ENCODE measurements at regions not wholly inside any gene's neighbourhood (a gene's known extent, or its start where the extent isn't known, plus 50 kb on each side); places are given as distances from the start of the nearest gene placed in this dataset.

DNA sequence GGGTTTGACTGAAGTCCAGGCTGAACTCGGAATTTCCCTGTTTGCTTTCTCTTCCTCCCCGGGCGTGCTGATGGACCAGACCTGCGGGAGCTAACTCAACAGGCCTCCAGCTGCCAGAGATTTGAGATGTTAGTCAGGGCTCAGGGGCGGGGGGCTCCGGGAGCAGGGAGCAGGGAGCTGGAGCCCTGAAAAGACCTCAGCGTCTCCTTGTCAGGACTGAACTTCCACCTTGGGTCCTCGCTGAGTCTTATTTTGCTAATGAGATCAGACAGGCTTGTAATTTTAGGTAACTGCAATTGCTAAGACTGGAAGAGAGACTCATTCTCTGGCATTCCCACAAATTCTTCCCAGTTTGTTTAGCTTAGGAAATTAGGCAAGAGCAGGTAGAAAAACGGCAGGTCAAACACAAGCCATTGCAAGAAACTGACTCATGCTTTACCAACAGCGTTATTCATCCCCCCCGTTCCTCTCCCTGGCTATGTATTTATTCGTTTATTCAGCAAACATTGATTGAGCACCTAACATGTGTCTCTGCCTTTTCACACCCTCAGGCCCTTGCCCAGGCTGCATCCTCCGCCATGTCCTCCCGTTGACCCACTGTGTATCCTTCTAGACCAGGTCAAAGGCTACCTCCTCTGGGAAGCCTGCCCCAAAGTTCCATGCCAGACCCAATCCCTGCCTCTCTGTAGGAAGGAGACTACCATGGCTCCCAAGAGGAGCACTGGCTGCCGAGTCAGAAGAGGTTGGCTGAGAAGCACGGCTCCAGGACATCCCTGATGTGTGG lies 80.4 kb upstream of the DIO3 start:
- DNase-seq (ENCODE audit: low spot score), result peak; percentile 37

DNA sequence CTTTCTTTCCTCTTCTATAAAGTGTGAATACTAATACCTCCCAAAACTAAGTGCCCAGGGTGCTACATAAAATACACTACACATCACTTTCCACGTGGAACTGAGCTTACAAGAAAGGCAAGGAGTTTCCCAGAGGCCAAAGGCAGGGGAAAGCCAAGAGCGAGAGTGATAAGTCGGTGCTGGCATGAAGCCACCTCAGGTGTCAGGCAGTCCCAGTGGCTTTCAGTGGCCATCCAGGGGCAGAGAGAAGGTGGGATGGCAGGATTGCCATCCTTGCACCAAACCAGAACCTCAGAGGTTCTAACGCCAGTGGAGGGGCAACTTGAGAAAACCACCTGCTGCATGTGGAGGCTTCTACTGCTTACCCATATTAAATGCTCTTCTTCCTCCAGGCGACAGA lies 79.7 kb upstream of the DIO3 start:
- no peak for DNase-seq (ENCODE audit: low spot score)

DNA sequence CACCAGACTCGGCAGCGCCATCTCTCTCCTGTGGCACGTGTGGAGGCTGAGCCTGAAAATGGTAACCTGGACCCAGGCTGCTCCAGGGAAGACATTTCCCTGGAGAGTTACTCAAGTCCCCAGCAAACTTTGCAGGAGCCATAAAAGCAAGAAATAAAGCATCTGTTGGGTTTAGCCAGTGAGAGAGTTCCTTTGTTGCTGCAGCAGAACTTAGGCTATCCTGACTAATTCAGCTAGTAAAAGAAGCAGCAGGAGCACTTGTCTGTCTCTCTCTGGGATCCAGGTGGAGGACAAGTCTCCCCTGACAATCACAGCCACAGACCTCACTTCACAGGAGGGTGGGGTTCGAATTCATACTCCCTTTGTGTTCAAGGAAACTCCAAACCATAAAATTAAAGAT lies 79.2 kb upstream of the DIO3 start:
- DNase-seq (ENCODE audit: low spot score), result no peak

DNA sequence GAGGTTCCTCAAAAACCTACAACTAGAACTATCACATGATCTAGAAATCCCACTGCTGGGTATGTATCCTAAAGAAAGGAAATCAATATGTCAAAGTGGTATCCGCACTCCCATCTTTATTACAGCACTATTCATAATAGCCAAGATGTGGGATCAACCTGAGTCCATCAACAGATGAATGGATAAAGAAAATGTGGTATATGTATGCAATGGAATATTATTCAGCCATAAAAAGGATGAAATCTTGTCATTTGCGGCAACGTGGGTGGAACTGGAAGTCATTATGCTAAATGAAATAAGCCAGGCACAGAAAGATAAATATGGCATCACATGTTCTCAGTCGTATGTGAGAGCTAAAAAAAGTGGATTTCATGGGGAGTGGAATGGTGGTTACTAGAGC lies 77.5 kb upstream of the DIO3 start:
- no peak for DNase-seq (ENCODE audit: low spot score)

DNA sequence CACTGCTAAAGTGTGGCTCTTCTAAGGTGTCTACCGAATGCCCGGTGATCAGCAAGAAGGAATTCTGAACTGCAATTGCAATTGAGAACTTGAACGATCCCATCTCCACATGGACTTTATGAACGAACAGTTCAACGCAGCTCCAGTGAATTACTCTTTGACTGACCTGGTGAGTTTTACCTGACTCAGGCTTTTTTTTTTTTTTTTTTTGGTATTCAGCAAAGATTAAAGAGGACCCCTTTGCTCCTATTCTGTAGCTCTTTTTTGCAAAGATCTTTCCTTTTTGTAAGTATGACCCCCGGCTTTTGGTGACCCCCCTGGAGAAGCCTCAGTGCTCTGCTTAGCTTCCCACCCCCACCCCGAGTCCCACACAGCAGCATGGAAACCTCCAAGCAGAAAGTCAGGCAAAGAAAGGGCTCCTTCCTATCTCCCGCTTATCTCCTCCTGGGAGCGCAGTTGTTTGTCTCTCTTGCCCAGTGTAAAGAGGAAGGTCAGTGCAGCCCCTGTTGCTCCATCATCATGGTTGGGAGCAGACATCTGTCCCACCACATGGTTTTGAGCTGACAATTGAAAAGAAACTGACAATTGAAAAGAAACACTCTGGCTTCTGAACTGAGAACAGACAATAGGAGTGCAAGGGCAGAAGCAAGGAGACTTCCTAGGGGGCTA lies 72.1 kb upstream of the DIO3 start:
- DNase-seq (ENCODE audit: low spot score), result no peak

DNA sequence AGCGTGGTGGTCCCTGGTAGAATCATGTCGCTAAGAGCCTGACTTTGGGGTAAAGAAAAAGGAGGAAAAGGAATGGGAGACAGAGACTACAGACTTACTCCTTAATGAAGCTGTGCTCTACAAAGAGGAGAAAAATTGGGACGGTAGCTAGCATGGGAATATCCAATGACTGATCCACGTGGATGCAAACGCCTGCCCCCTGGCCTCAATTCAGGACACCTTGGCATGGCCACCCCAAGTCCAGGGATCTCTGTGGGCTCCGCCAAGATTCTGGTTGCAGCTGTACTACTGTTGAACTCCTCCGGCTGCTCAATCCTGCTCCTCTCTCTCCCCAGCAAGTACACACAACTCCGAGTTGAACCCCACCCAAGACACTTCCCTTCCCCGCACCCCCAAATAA lies 70.5 kb upstream of the DIO3 start:
- DNase-seq (ENCODE audit: low spot score), result no peak

DNA sequence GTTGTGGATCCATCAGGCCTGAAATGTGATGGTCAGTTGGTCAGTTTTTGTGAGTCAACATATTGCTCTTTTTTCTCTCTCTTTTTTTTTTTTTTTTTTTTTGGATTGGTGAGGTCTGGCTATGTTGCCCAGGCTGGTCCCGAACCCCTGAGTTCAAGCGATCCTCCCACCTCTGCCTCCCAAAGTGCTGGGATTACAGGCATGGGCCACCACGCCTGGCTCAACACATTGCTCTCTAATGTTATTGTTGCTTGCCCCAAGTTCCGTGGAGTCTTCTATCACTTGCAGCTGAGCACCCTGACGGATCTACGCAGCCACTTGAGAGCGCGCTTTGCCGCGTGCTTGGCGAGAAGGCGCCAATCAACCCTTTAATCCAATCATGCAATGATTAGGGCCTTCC lies 69.5 kb upstream of the DIO3 start:
- no peak for DNase-seq (ENCODE audit: low spot score)

DNA sequence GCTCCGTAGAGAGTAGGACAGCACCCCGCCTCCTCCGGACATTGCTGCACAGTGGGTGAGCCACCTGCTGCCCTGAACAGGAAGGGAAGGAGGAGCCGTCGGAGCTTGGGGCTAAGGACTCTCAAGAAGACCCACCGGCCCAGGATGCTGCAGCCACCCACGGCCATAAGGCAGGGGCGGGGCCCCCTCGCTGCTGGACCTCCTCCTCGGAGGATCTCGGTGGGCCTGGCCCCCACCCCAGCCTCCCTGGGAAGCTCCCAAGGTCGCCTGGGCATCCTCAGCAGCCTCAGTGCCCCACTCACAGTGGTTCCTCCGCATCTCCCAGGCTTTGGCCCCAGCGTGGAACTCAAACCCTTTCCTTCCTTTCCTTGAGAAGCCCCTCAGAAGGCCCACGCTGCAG lies 68.6 kb upstream of the DIO3 start:
- no peak for DNase-seq (ENCODE audit: low spot score)

DNA sequence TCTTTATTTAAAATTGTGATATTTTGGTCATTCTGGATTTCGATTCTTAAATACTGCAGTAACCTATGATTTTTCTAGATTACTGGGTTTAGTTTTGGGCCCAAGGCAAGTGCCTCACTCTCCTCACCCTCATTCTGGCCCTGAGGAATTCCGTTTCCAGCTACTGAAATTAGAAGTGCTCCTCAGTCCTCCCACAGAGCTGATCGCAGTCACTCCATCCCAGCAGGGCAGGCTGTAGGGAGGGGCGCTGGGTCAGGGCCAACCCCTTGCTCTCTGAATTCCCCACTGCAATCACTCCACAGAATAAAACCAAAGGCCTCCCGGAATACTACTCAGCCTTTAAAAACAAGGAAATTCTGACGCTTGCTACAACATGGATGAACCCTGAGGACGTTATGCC lies 66.5 kb upstream of the DIO3 start:
- DNase-seq (ENCODE audit: low spot score), result no peak

DNA sequence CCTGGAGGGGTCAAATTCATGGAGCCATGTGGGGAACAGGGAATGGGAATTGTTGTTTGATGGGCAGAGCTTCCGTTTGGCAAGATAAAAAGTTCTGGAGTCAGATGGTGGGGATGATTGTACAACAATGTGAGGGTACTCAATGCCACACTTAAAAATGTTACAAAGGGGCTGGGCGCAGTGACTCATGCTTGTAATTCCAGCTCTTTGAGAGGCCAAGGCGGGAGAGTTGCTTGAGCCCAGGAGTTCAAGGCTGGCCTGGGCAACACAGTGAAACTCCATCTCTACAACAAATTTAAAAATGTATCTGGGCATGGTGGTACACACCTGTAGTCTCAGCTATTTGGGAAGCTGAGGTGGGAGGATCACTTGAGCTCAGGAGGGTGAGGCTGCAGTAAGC lies 66.0 kb upstream of the DIO3 start:
- DNase-seq (ENCODE audit: low spot score), result no peak

DNA sequence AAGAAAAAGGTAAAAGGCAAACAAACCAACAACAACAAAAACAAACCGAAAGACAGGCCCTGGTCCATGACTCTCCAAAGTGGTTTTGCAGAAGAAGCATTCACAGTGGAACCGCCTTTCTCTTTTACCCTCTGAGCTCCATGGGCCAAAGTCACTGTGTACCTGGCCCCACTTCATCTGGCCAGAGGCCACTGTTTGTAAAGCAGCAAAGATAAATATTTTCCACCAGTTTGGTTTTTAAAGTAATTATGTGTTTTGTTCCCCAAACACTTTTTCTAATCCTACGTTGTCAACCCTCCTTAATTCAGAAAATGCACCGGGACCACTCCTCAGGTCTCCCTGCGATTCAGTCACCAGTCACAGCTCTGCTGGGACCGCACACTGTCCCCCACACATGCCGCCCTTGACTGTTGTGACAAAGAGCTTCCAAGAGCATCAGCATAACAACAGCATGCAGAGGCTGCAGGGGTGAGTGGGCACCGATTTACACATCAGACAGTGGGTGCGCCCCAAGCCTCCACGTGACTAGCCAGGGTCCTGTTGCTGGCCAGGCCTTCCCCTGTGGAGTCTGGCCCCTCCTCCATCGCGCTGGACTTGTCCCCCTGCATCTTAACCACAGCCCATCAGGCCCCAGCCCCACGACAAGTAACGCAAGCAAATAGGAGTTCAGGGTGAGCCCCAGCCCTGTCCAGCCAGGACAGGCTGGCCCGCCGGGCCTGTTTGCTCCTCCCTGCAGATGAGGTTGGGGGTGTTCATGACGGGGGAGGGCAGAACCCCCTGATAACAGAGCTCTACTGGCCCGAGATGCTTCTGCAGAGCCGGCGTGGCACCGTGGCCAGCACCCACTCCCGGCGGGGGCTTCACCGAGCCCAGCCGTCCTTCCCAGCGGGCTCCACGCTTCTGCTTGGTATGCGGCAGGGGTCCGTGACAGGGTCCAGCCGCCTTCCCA lies 65.2 kb upstream of the DIO3 start:
- no peak for DNase-seq (ENCODE audit: low spot score)

DNA sequence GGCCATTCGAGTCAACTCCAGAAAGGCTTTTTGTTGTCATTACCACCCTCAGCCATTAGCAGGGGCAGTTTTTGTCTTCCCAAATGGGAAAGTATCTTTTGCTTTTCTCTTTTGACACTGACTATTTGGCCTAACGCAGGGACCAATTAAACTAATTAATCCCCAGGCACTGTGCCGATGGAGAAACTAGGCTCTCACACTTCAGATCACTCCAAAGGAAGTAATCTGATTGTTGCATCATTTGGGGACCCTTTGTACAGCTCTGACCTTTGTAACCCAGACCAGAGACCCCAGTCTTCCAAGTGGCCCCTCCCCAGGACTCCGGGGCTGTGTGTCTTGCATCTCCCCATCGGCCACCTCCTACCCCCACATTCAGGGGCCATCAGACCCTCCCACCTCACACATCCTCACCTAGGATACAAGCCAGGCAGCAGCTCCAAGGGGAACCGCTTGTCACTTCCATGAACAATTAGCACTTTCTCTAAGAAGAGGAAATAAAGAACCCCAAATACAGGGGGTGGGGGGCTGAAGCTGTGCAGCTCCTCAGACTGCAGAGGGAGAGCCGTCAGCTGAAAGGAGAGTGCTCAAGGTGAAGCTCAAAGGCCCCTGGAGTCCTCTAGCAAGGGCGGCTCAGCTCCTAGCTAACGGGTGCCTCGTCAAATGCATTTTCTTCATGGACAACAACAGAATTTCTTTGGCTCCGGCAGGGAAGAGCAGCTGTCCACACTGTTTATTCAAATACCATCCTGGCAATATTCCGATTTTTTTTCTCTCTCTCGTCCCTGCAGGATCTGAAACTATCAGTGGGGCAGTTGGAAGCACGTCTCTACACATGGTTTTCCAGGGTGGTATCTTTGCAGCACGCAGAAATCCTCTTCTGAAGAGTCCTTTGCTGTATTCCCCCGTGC lies 64.3 kb upstream of the DIO3 start:
- no peak for DNase-seq (ENCODE audit: low spot score)

DNA sequence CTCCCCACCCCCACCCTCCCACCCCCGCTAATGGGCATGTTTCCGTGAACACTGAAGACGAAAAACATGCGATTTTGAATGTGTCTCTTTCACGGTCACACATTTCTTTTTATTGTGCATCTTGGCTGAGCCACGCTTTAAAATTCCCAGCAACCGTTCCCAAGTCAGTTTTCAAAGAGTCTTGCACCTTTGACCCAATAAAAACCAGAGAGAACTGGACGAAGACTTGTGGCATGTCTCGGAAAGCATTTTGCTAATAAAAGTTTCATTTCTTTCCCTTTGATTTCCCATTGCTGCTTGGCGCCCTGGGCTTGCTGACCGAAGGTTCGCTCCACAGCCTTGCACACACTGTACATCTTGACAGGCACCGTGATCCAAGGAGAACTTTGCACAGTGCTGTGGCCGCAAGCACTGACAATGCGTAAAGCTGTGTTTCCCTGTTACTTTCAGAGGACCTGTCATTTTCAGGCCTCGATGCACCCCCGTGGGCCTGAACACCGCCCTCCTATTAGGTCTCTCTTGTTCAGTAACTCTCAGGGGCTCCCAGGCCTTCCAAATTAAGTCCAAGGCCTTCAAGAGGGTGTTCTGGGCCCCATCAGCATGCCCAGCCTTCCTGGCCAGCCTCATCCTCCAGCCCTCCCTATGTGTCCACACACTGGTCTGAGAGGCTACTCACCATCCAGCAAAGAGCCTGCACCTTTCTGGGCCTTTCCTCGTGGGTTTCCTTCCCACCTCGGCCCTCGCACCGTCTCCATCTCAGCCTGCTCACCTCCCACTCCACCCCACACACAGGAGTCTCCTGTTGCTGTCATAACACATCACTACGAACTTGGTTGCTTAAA lies 63.4 kb upstream of the DIO3 start:
- no peak for DNase-seq (ENCODE audit: low spot score)

DNA sequence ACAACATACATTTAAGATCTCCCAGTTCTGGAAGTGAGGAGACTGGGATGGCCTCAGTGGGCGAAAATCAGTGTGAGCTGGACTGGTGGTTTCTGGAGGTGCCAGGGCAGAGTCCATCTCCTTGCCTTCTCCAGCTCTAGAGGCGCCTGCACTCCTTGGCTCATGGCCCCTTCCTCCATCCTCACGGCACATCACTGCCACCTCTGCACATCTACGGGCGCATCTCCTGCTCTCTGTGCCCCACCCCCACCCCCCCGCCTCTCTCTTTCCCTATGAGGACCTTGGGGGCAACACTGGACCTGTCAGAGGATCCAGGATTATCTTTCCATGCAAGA lies 62.8 kb upstream of the DIO3 start:
- DNase-seq (ENCODE audit: low spot score), result no peak

DNA sequence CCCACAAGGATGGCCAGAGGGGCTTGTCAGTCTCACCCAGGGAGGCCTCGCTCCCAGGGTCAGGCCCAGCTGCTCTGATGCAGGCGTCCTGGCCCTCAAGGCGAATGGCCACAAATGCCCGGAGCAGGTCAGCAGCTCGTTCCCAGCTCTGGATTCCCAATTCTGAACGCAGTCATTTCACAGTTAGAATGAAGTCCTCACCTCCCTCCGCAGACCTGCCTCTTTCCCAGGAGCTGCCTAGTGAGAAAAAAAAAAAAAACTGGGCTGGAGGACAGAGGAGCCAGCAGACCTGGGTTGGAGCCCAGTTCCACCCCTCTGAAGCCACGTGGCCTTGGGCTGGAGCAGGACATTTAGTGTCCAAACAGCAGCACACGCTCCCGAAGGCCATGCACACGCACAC lies 62.2 kb upstream of the DIO3 start:
- no peak for DNase-seq (ENCODE audit: low spot score)

DNA sequence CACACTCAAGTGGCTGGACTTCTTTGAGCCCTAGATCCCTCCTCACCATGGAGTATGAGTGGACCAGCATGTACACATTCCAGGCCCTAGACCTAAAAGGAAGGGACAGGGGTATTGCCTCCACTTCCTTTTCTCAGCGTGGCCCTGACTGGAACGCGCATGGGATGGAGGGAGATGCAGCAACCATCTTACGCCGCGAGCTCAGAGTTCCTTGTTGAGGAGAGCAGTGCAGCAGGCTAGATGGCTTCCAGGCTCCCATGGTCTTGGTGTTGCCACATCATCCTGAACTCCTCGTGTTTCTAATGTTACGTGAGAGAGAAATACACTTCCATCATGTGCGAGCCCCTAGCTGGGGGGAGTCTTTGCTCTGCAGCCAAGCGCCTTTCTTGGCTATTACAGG lies 61.8 kb upstream of the DIO3 start:
- DNase-seq (ENCODE audit: low spot score), result no peak

DNA sequence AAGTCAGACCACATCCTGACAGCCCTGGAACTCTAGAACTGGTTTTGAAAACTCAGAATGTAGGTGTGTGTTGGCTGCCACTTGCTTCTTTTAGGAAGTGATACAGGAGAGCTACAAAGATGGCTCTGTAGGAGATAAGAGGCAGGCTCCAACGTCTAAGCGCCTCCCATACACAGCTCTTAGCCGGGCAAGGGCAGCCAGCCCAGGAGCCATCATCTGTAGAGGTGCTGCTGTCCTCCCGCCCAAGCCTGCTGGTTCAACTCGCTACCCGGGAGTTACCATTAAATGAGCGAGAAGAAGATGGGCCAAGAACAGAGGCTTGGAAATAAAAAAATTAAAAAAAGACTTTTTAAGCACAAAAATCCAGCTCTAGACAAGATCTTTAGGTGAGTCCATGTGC lies 61.2 kb upstream of the DIO3 start:
- no peak for DNase-seq (ENCODE audit: low spot score)

DNA sequence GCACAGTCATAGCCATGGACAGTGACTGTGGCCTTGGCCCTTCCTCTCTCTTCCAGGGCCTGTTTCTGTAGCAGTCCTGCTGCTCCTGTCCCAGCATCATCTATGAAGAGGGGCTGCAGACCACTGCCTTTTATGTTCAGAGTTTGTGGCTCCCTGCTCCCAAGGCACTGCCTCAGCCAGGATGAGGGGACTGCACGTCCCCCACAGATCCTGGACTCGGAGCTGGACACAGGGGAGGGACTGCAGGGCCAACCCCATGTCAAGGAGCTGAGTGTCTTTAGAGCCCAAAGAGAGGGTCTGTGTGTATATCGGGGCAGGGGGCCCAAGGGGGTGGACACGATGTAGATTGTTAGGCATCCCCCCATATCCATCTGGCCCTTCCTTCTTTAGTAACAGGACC lies 60.6 kb upstream of the DIO3 start:
- DNase-seq (ENCODE audit: low spot score), result no peak

DNA sequence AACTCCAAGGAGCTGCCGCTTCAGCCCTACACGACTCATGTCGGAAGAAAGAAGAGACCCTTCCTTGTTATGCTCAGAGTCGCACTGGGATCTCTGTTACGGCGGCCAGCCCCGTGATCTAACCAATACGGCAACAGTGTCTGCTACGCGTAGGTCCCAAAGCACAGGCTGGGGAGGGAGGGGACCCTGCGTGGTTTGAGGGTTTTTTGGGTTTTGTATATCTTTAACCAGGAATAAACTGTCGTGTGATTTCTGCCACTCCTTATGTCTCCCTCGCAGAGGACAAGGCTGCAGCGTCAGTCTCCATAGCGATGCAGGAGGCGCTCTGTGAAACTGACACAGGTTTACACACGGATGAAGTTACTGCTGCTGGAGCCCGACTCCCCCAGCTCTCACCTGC lies 60.0 kb upstream of the DIO3 start:
- DNase-seq (ENCODE audit: low spot score), result no peak

DNA sequence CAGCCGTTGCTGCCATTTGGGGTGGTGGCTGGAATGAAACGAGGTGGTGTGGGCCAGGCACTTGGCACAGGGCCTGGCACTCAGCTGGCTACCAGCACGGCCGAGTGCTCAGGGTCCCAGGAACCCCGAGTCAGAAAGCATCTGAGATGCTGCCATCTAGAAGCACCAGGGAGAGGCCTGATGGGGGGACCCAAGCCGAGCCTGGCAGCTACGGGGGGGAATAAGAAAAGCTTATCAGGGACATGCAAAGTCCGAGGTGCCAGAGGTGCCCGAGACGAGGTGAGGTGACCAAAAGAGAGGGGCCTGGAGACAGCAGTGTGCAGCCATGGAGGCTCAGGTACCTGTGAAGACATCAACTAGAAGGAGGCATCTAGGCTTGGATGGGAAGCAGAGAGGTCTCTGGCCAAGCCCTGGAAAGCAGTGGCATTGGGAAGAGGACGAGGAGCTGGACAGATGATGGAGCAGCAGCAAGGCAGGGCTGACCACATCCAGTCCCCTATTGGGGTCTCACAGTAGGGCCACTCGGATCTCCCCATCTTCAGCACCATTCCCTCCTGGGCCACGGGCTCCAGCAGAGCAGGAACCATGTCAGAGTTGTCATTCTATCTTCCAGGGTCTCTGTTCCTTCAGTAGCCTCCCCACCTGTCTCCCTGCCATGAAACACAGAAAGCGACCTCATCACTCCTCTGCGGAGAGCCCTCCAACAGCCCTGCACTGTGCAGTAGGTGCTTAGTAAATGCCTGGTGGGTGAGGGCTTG lies 59.3 kb upstream of the DIO3 start:
- no peak for DNase-seq (ENCODE audit: low spot score)

All from A172 (cell line).